H1 (cell line): ENCODE measurements at regions not wholly inside any gene's neighbourhood (a gene's known extent, or its start where the extent isn't known, plus 50 kb on each side); places are given as distances from the start of the nearest gene placed in this dataset.
A peak's percentile ranks its signal among the peaks of the same experiment; 100 is the strongest.

Experiments used
- CTCF ChIA-PET: fragments of 300-600 bp; sonication (Branson Sonifier 250); formaldehyde crosslinking; loops from one replicate; lab custom pipeline; 2021; ENCODE audit not compliant: partially characterized antibody; lab: Charles Lee
- POLR2A ChIA-PET: fragments of 300-600 bp; sonication (Branson Sonifier 250); formaldehyde crosslinking; loops from one replicate; lab custom pipeline; 2021; ENCODE audit warnings: inconsistent platforms; ENCODE audit not compliant: partially characterized antibody; lab: Charles Lee
- DNase-seq, 2 experiments: peaks; one replicate each; pipeline versions ENCODE4 v3.0.0 to v3.0.0-alpha.2; 2010 to 2022; ENCODE audit warnings: low spot score in 2 of 2, low read depth in 1 of 2, mixed read lengths in 1 of 2
- FAIRE-seq: peaks from 2 replicates; lab custom pipeline; 2011; peaks lifted over from hg19 to GRCh38; lab: Jason Lieb, UNC
- H2AFZ ChIP-seq: 2 replicates; pipeline ENCODE4 v1.8.1; 2012; ENCODE audit warnings: low read length, inconsistent platforms
- H2AK5ac ChIP-seq: 2 replicates; pipeline ENCODE4 v1.6.1; 2013; ENCODE audit warnings: low read depth, low read length
- H2BK120ac ChIP-seq: replicated peaks from 2 replicates; pipeline ENCODE3; 2013; ENCODE audit warnings: low read depth, low read length, inconsistent platforms
- H2BK12ac ChIP-seq: 2 replicates; pipeline ENCODE4 v1.6.1; 2013; ENCODE audit warnings: low read depth, low read length
- H2BK15ac ChIP-seq: 2 replicates; pipeline ENCODE4 v1.6.1; 2013; ENCODE audit warnings: low read length
- H2BK20ac ChIP-seq: 2 replicates; pipeline ENCODE4 v1.6.1; 2013; ENCODE audit warnings: low read length
- H2BK5ac ChIP-seq: 2 replicates; pipeline ENCODE4 v1.6.1; 2013; ENCODE audit warnings: low read depth, low read length
- H3K14ac ChIP-seq: 2 replicates; pipeline ENCODE4 v1.6.1; 2013; ENCODE audit warnings: inconsistent platforms; ENCODE audit not compliant: insufficient read length
- H3K18ac ChIP-seq: 2 replicates; pipeline ENCODE4 v1.6.1; 2013; ENCODE audit warnings: low read length; ENCODE audit errors: extremely low read depth
- H3K23ac ChIP-seq: 2 replicates; pipeline ENCODE4 v1.6.1; 2013; ENCODE audit warnings: inconsistent platforms; ENCODE audit not compliant: insufficient read length
- H3K23me2 ChIP-seq: 2 replicates; pipeline ENCODE4 v1.6.1; 2013; ENCODE audit warnings: low read depth, low read length
- H3K27ac ChIP-seq: 2 replicates; pipeline ENCODE4 v1.6.1; 2011; ENCODE audit warnings: low read depth, low read length, inconsistent platforms
- H3K27me3 ChIP-seq, 4 experiments: replicated peaks in 1 of 4; 1 replicate in 1 of 4; 2 replicates in 3 of 4; pipeline versions ENCODE4 v1.6.1 to v1.8.1; 2011 to 2013; ENCODE audit warnings: low read length in 3 of 4, mild to moderate bottlenecking in 3 of 4, inconsistent platforms in 2 of 4, mixed read lengths in 2 of 4, moderate library complexity in 1 of 4; ENCODE audit not compliant: control insufficient read depth in 3 of 4, insufficient read depth in 3 of 4; ENCODE audit errors: extremely low read depth in 1 of 4
- H3K36me3 ChIP-seq, 4 experiments: 2 replicates each; pipeline versions ENCODE4 v1.6.1 to v1.8.1; 2011 to 2013; ENCODE audit warnings: mild to moderate bottlenecking in 4 of 4, low read length in 3 of 4, moderate library complexity in 2 of 4, control low read depth in 1 of 4, inconsistent platforms in 1 of 4; ENCODE audit not compliant: insufficient read depth in 4 of 4, control insufficient read depth in 2 of 4
- H3K4ac ChIP-seq: replicated peaks from 2 replicates; pipeline ENCODE3; 2013; ENCODE audit warnings: low read length, low read depth, mixed read lengths, inconsistent platforms; ENCODE audit not compliant: insufficient read length
- H3K4me1 ChIP-seq, 4 experiments: replicated peaks in 1 of 4; 1 replicate in 1 of 4; 2 replicates in 3 of 4; pipeline versions ENCODE4 v1.6.1 to v1.8.1; 2011 to 2013; ENCODE audit warnings: low read length in 3 of 4, inconsistent platforms in 2 of 4, mixed read lengths in 1 of 4; ENCODE audit not compliant: insufficient read depth in 4 of 4, control insufficient read depth in 3 of 4
- H3K4me2 ChIP-seq, 2 experiments: 2 replicates each; pipeline versions ENCODE4 v1.6.1 to v1.8.1; 2011 to 2013; ENCODE audit warnings: low read depth in 2 of 2, low read length in 2 of 2, control low read depth in 1 of 2, inconsistent platforms in 1 of 2, mild to moderate bottlenecking in 1 of 2; ENCODE audit not compliant: insufficient read depth in 1 of 2
- H3K4me3 ChIP-seq, 4 experiments: fragments of 200-600, 300-600 bp in 1 of 4; sonication (generic), shearing (Covaris generic), sonication (Bioruptor Twin) in 1 of 4; 2 replicates each; pipeline versions ENCODE4 v1.5.1 to v1.8.1; 2011 to 2016; ENCODE audit warnings: low read length in 4 of 4, low read depth in 3 of 4, control low read depth in 2 of 4, inconsistent platforms in 2 of 4, mild to moderate bottlenecking in 2 of 4, mixed read lengths in 1 of 4, moderate library complexity in 1 of 4; ENCODE audit not compliant: insufficient read depth in 2 of 4; ENCODE audit errors: extremely low read depth in 1 of 4
- H3K56ac ChIP-seq: replicated peaks from 2 replicates; pipeline ENCODE3; 2013; ENCODE audit warnings: low read depth, mild to moderate bottlenecking, mixed read lengths, low read length, inconsistent platforms; ENCODE audit not compliant: insufficient read length
- H3K79me1 ChIP-seq: 2 replicates; pipeline ENCODE4 v1.6.1; 2013; ENCODE audit warnings: low read depth, low read length, control low read depth
- H3K79me2 ChIP-seq, 2 experiments: 2 replicates each; pipeline versions ENCODE4 v1.6.1 to v1.8.1; 2012 to 2013; ENCODE audit warnings: low read length in 2 of 2, mild to moderate bottlenecking in 2 of 2, inconsistent platforms in 1 of 2; ENCODE audit not compliant: insufficient read depth in 2 of 2, control insufficient read depth in 1 of 2
- H3K9ac ChIP-seq, 4 experiments: replicated peaks in 1 of 4; 1 replicate in 1 of 4; 2 replicates in 3 of 4; pipeline versions ENCODE4 v1.6.1 to v1.8.1; 2011 to 2013; ENCODE audit warnings: low read depth in 3 of 4, low read length in 3 of 4, control low read depth in 2 of 4, mild to moderate bottlenecking in 2 of 4, moderate library complexity in 2 of 4, inconsistent platforms in 1 of 4; ENCODE audit errors: extremely low read depth in 1 of 4
- H3K9me3 ChIP-seq, 2 experiments: 2 replicates each; pipeline versions ENCODE4 v1.6.1 to v1.8.1; 2012 to 2013; ENCODE audit warnings: mild to moderate bottlenecking in 2 of 2, moderate library complexity in 2 of 2, control low read depth in 1 of 2, inconsistent platforms in 1 of 2, low read depth in 1 of 2, low read length in 1 of 2, mixed read lengths in 1 of 2; ENCODE audit not compliant: insufficient read depth in 2 of 2
- H4K20me1 ChIP-seq, 2 experiments: replicated peaks in 1 of 2; 2 replicates each; pipeline versions ENCODE3 to v1.8.1; 2011 to 2013; ENCODE audit warnings: inconsistent platforms in 2 of 2, low read length in 2 of 2, mild to moderate bottlenecking in 1 of 2; ENCODE audit not compliant: insufficient read depth in 2 of 2, control insufficient read depth in 1 of 2
- H4K5ac ChIP-seq: 2 replicates; pipeline ENCODE4 v1.6.1; 2013; ENCODE audit warnings: low read length, low read depth, mixed read lengths, inconsistent platforms; ENCODE audit not compliant: insufficient read length
- H4K8ac ChIP-seq: 2 replicates; pipeline ENCODE4 v1.8.0; 2013; ENCODE audit warnings: mild to moderate bottlenecking, moderate library complexity, low read length, inconsistent platforms; ENCODE audit not compliant: insufficient read depth; ENCODE audit errors: extremely low read depth
- H4K91ac ChIP-seq: replicated peaks from 2 replicates; pipeline ENCODE3; 2013; ENCODE audit warnings: low read length, mixed read lengths, inconsistent platforms; ENCODE audit not compliant: insufficient read length
- CEBPB ChIP-seq: IDR thresholded peaks from 2 replicates; pipeline ENCODE4 v1.6.1; 2012; ENCODE audit warnings: low read depth, low read length
- CTCF ChIP-seq, 3 experiments: IDR thresholded peaks; 1 replicate in 2 of 3; 2 replicates in 1 of 3; pipeline versions ENCODE4 v1.5.1 to v1.6.1; 2011; ENCODE audit warnings: low read length in 3 of 3, mild to moderate bottlenecking in 3 of 3, inconsistent platforms in 2 of 3, low read depth in 1 of 3, moderate library complexity in 1 of 3; ENCODE audit not compliant: insufficient read depth in 1 of 3; ENCODE audit errors: control extremely low read depth in 1 of 3
- RNF2 ChIP-seq: fragments of 200-900, 300-1000 bp; sonication (generic); IDR thresholded peaks from 2 replicates; pipeline ENCODE4 v1.7.1; 2016; ENCODE audit warnings: borderline replicate concordance, low read depth, mild to moderate bottlenecking, antibody characterized with exemption, low read length; ENCODE audit not compliant: poor library complexity, severe bottlenecking; ENCODE audit errors: missing control alignments
- TBP ChIP-seq: IDR thresholded peaks from 2 replicates; pipeline ENCODE4 v1.6.1; 2011; ENCODE audit warnings: low read depth, low read length, improper control_type of control experiment
- TEAD4 ChIP-seq: IDR thresholded peaks from 2 replicates; pipeline ENCODE4 v1.6.1; 2012; ENCODE audit warnings: low read depth, low read length, inconsistent platforms, mixed read lengths
- ZNF274 ChIP-seq: IDR thresholded peaks from 2 replicates; pipeline ENCODE4 v1.7.0; 2012; ENCODE audit warnings: low read length, borderline replicate concordance; ENCODE audit errors: extremely low read depth

- POLR2A ChIA-PET, result no interaction called here
- FAIRE-seq, result no peak
- Histone ChIP-seq H2AK5ac (no peak overlapping the region), H3K9me3 (no peaks in the 10 kb centered on the region), H3K79me2 (no peaks in the 10 kb centered on the region), H2BK15ac (no peak overlapping the region), H2BK120ac (no peak overlapping the region), H3K56ac (no peak overlapping the region), H3K27ac (no peak overlapping the region), H3K4me3 (no peak overlapping the region), H4K8ac (no peak overlapping the region), H2BK12ac (no peak overlapping the region), H4K91ac (no peak overlapping the region), H2AFZ (no peak overlapping the region), H3K9ac (no peak overlapping the region), H2BK5ac (no peak overlapping the region), H3K27me3 (no peaks in the 10 kb centered on the region), H3K36me3 (no peaks in the 10 kb centered on the region), H3K18ac (no peak overlapping the region), H3K23me2 (no peaks in the 10 kb centered on the region), H2BK20ac (no peak overlapping the region), H3K79me1 (no peaks in the 10 kb centered on the region), H3K23ac (no peak overlapping the region), H3K4ac (no peak overlapping the region), H3K4me2 (no peak overlapping the region), H4K20me1 (no peaks in the 10 kb centered on the region), H3K14ac (no peak overlapping the region), H3K4me1 (no peaks in the 10 kb centered on the region), H4K5ac (no peak overlapping the region)
- CTCF ChIA-PET, result interaction anchor here (0.7 kb wide), 1 partner anchor 691 kb away, joined by 3 read pairs; no protein-coding TSS in a partner anchor
- DNase-seq, result no peak
- TF ChIP-seq RNF2, result no peak
- no peak for TF ChIP-seq TBP
- peak; percentile 49; the same call in 1 of the 2 replicates for TF ChIP-seq CEBPB
- TF ChIP-seq TEAD4, result peak; percentile 51; the same call in 1 of the 2 replicates
- TF ChIP-seq CTCF (IDR thresholded peaks at IDR 0.05; ENCODE audit: control extremely low read depth in 1 of 3, insufficient read depth in 1 of 3, low read depth in 1 of 3, low read length in 3 of 3), result no peak
- TF ChIP-seq ZNF274, result no peak
Observed at GRCh38 chr13:84470528-84470927, 588.3 kb upstream of the SLITRK1 start.
